HUDEP-2 (cell line): ENCODE measurements at regions not wholly inside any gene's neighbourhood (a gene's known extent, or its start where the extent isn't known, plus 50 kb on each side); places are given as distances from the start of the nearest gene placed in this dataset.

ENCODE experiments used
- DNase-seq, 76 experiments: peaks; one replicate each; lab custom pipeline; 2025; ENCODE audit not compliant: unreplicated experiment in 76 of 76; lab: John Stamatoyannopoulos, UW

GRCh38 chr14:29518335-29518734 lies 409.3 kb downstream of the PRKD1 start:
- no peak for DNase-seq

- no peak for DNase-seq
Measured at GRCh38 chr14:29521526-29522137, 406.0 kb downstream of the PRKD1 start.
